ENCODE measurements at regions not wholly inside any gene's neighbourhood (a gene's known extent, or its start where the extent isn't known, plus 50 kb on each side); places are given as distances from the start of the nearest gene placed in this dataset.

DNA sequence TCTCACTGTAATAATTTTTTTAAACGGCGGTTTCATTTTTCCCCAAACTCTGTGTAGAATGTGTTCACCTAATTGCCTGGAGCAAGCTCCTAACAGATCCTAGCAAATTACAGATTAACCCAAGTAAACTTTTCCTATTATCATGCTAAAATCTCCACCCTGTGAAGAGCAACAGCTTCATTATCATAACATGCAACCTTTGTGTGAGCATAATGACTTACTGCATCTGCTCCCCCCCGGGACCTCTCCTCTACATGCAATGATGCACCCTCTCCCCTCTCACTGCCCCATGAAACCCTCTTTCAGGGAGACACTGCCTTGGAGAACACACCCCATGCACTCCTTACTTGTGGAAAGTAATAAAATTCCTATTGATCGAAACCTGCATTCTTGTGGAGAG is 717.0 kb upstream of the TMPRSS15 start:
- H3K4me1 ChIP-seq (ENCODE audit: control insufficient read depth, insufficient read depth, low read length): no peaks in the 10 kb centered on the region
- ChIA-PET CTCF (no interaction called here), POLR2A (no interaction called here)
- no TSS peak for BruUV-seq (replicated peaks)
- ATAC-seq (no peak), DNase-seq (ENCODE audit: low read depth, low spot score) (no peak)
- H3K27ac ChIP-seq (ENCODE audit: low read length): no peak overlapping the region
- no peak overlapping the region for H3K4me3 ChIP-seq (ENCODE audit: low read depth in 2 of 2, low read length in 2 of 2)
- no peaks in the 10 kb centered on the region for H3K27me3 ChIP-seq (ENCODE audit: control insufficient read depth, insufficient read depth, low read length)
- intact Hi-C loops (cut with micrococcal nuclease; ENCODE audit: unreplicated experiment): no loop called here
- in situ Hi-C loops (cut with HindIII; ENCODE audit: low pct_unique_long_range_greater_than_20kb, low sequenced_read_pairs): no loop called here
- no peaks in the 10 kb centered on the region for H3K9me3 ChIP-seq (ENCODE audit: control insufficient read depth, insufficient read depth, low read depth, low read length)
- H3K36me3 ChIP-seq (ENCODE audit: control insufficient read depth, insufficient read depth, low read length): no peaks in the 10 kb centered on the region
- no peak for TF ChIP-seq TCF7L2 (IDR thresholded peaks at IDR 0.05; ENCODE audit: low read depth, low read length)
- no peak for TF ChIP-seq POLR2AphosphoS5 (IDR thresholded peaks at IDR 0.05; ENCODE audit: low read depth, low read length)
- TF ChIP-seq, protein P1, sequence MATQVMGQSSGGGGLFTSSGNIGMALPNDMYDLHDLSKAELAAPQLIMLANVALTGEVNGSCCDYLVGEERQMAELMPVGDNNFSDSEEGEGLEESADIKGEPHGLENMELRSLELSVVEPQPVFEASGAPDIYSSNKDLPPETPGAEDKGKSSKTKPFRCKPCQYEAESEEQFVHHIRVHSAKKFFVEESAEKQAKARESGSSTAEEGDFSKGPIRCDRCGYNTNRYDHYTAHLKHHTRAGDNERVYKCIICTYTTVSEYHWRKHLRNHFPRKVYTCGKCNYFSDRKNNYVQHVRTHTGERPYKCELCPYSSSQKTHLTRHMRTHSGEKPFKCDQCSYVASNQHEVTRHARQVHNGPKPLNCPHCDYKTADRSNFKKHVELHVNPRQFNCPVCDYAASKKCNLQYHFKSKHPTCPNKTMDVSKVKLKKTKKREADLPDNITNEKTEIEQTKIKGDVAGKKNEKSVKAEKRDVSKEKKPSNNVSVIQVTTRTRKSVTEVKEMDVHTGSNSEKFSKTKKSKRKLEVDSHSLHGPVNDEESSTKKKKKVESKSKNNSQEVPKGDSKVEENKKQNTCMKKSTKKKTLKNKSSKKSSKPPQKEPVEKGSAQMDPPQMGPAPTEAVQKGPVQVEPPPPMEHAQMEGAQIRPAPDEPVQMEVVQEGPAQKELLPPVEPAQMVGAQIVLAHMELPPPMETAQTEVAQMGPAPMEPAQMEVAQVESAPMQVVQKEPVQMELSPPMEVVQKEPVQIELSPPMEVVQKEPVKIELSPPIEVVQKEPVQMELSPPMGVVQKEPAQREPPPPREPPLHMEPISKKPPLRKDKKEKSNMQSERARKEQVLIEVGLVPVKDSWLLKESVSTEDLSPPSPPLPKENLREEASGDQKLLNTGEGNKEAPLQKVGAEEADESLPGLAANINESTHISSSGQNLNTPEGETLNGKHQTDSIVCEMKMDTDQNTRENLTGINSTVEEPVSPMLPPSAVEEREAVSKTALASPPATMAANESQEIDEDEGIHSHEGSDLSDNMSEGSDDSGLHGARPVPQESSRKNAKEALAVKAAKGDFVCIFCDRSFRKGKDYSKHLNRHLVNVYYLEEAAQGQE (IDR thresholded peaks at IDR 0.05; ENCODE audit: insufficient read depth in 1 of 2, low read depth in 2 of 2, low read length in 1 of 2): no peak
- TF ChIP-seq, protein P2, sequence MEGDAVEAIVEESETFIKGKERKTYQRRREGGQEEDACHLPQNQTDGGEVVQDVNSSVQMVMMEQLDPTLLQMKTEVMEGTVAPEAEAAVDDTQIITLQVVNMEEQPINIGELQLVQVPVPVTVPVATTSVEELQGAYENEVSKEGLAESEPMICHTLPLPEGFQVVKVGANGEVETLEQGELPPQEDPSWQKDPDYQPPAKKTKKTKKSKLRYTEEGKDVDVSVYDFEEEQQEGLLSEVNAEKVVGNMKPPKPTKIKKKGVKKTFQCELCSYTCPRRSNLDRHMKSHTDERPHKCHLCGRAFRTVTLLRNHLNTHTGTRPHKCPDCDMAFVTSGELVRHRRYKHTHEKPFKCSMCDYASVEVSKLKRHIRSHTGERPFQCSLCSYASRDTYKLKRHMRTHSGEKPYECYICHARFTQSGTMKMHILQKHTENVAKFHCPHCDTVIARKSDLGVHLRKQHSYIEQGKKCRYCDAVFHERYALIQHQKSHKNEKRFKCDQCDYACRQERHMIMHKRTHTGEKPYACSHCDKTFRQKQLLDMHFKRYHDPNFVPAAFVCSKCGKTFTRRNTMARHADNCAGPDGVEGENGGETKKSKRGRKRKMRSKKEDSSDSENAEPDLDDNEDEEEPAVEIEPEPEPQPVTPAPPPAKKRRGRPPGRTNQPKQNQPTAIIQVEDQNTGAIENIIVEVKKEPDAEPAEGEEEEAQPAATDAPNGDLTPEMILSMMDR (IDR thresholded peaks at IDR 0.05): no peak
- no peak for TF ChIP-seq SIN3A (IDR thresholded peaks at IDR 0.05; ENCODE audit: borderline replicate concordance, insufficient read depth, low read depth, low read length)

DNA sequence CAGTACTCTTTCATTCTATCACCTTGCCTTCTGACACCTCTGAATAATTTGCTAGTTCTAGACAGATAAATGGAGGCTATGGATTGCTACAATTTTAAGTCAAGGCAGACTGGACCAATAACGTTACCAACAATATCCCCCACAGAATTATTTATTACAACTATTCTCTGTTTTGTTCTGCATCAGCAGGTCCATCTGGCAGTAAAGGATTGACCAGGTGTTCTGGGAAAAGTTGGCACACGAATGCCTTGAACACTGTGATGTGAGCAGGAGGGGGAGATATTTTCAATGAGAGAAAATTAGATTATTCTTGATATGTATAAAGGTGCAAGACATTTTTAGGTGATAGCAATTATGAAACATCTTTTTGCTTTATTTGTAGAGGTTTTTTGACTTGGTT is 718.8 kb upstream of the TMPRSS15 start:
- no peak overlapping the region for H3K27ac ChIP-seq (ENCODE audit: low read length)
- POLR2A ChIA-PET: no interaction called here
- H3K4me1 ChIP-seq (ENCODE audit: control insufficient read depth, insufficient read depth, low read length): no peaks in the 10 kb centered on the region
- intact Hi-C loops (cut with micrococcal nuclease; ENCODE audit: unreplicated experiment) (no loop called here), in situ Hi-C loops (cut with HindIII; ENCODE audit: low pct_unique_long_range_greater_than_20kb, low sequenced_read_pairs) (no loop called here)
- H3K36me3 ChIP-seq (ENCODE audit: control insufficient read depth, insufficient read depth, low read length): no peaks in the 10 kb centered on the region
- no peaks in the 10 kb centered on the region for H3K9me3 ChIP-seq (ENCODE audit: control insufficient read depth, insufficient read depth, low read depth, low read length)
- no peak for ATAC-seq
- TF ChIP-seq, protein P2 (IDR thresholded peaks at IDR 0.05): no peak
- TF ChIP-seq SIN3A (IDR thresholded peaks at IDR 0.05; ENCODE audit: borderline replicate concordance, insufficient read depth, low read depth, low read length) (no peak), POLR2AphosphoS5 (IDR thresholded peaks at IDR 0.05; ENCODE audit: low read depth, low read length) (no peak), TCF7L2 (IDR thresholded peaks at IDR 0.05; ENCODE audit: low read depth, low read length) (no peak)
- TF ChIP-seq, protein P1 (IDR thresholded peaks at IDR 0.05; ENCODE audit: insufficient read depth in 1 of 2, low read depth in 2 of 2, low read length in 1 of 2): no peak
- H3K27me3 ChIP-seq (ENCODE audit: control insufficient read depth, insufficient read depth, low read length): no peaks in the 10 kb centered on the region
- no TSS peak for BruUV-seq (replicated peaks)
- CTCF ChIA-PET: no interaction called here
- no peak overlapping the region for H3K4me3 ChIP-seq (ENCODE audit: low read depth in 2 of 2, low read length in 2 of 2)
- DNase-seq (ENCODE audit: low read depth, low spot score): no peak
